GM18526 (cell line): ENCODE measurements at regions not wholly inside any gene's neighbourhood (a gene's known extent, or its start where the extent isn't known, plus 50 kb on each side); places are given as distances from the start of the nearest gene placed in this dataset.

Experiments
- POLR2A ChIP-seq: IDR thresholded peaks from 3 replicates; pipeline ENCODE4 v1.6.1; 2011; ENCODE audit not compliant: insufficient read length; ENCODE audit errors: extremely low read depth

DNA sequence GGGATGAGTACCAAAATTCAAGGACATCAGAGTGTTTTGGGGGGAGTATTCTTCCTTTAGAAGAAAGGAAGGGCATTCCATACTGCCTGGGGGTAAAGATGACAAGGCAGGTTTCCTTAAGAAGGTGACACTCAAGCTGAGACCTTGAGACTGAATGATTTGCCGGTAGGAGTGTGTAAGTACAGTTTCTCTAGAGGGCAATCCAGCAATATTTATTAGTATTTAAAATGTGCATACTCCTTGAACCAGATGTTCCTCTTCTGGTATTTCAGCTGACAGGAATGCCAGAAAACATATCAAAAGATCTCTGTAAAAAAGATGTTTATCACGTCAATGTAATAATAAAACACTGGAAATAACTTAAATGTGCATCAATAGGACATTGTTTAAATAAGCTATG lies 106.4 kb upstream of the TMCC3 start:
- TF ChIP-seq POLR2A = no peak

DNA sequence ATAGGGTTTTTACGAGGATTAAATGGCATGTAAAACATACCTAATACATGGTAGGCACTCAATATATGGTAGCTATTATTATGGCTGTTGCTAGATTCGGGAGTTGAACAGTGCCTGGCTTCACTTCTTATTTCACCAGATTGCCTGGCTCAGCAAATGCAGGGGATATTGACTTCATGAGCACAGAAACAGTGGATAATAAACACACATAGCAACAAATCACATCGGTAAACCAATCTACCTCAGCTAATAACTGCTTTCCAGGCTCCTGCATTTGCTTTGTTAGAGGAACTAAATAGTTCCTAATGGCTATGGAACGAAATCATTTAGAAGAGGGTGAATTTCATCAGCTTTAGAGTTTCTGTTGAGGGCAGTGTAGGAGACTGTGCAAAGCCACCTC lies 105.2 kb upstream of the TMCC3 start:
- no peak for TF ChIP-seq POLR2A

DNA sequence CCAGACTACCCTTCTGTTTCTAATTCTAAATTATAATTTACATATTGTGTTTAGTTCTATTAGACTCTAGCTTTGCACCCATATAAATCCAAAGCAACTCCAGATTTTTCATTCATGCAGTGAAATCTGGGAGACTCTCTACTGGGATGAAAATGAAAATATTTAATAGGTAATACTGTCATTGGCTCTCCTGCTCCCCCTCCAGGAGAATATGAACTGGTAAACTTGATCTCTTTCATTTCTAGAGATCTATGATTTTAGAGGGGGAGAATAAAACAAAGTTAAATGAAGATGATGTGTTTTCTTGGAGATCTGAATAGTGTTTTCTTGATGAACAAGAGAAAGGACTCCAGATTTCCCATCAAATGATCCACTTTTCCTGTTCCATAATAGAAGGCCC lies 104.3 kb upstream of the TMCC3 start:
- no peak for TF ChIP-seq POLR2A

DNA sequence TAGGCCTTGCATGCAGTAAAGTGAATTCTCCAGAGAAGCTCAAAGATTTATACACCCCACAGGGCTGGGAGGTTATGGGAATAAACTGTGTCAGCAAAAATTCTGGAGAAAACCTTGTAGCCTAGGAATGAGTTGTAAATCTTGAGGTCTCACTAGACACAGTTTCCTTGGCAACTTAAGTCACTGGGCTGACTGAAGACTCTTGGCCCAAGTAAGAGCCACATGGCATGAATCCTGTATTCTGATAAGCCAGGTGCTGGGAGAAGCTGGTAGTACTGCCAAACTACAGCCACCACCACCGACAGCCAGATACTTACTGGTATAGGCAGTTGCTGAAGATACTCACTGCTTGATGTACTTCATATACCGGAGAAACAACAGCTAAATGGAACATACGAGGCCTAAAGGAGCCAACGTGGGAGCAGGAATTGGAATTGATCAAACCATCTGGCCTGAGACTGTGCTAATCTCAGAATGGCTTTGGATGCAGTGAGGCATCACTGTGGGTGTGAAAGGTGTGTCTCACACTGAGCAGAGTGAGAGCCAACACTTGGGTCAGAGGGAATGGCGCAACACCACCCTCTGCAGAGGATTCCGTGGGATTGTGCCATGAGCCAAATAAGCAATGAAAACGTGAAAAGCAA lies 102.8 kb upstream of the TMCC3 start:
- TF ChIP-seq POLR2A = no peak

DNA sequence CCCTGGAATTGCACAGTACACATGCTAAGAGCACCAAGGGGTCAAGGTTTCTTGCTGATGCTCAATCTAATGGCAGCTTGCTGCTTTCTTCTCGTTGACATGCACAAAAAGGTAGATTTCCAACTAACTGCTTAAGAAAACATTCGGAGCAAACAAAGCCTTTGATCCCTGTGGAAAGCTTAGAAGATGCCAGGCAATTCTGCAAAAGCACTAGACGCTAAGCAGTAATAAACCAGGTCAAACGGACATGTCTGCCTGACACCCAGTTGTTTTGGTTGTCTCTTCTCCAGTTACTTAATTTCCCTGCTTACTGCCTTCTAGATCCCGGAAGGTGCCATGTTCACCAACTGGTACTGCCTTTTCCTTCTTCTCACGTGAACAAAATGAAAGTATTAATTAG lies 100.5 kb upstream of the TMCC3 start:
- TF ChIP-seq POLR2A = no peak

DNA sequence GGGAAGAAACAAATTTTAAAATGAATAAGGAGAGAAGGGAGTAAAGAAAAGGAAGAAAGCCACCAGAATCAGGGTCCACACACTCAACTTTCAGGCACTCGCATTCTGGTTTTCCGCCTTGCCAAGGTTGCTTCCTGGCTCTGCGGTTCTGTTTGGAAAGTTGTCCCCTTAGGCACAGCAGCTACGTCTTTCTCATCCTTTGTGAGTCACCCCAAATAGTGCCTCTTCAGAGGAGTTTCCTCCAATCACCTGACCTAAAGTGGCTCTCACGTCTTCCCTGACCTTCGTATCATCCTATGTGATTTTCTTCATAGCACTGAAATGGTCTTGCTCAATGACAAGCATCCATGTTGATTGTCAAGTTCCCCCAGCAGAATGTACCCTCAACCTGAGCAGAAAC lies 99.5 kb upstream of the TMCC3 start:
- TF ChIP-seq POLR2A = no peak

DNA sequence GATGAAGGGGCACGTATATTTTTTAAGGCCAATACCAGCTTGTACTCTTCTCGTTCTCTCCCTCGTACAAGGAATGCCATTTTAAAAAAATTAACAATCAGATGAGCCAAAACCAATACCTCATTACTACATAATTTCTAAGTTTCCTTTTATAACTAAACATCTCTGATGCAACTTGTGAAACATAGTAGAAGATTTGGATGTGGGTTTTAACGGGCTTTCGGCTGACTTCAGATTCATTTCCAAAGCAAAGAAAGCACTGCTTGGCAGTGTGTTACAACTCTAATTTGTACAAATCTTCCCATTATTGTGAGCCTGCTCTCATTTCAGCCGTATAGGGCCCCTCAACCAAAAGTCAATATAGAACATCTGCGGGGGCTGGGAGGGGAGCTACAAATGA lies 99.1 kb upstream of the TMCC3 start:
- no peak for TF ChIP-seq POLR2A

DNA sequence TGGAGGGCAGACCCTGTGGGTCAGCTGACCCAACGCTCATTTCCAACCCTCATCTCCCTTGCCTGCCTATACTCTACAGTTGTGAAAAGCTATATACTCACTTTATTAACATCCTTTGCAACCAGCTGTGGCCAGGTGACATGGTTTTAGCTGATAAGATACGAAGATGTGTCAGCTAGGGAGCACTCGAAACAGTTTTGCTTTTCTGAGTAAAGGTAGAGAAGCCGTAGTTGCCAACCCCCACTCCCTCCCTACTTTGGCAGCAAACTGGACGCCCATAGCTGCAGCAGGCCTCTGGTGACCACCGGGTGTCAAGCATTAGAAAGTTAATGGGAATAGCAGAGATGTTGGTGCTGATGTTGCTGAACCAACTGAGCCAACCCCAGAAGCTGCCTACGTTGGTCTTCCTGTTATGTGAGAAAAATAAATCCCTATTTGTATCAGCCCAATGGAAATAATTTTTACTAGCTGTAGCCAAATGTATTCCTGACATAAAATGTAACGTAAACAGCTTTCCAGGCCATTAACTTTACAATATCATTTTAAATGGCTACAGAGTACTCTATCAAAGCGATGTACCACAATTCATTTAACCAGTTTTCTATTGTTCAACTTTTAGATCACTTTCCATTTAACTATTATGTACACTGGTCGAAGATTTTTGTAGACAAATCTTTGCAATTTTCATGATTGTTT lies 98.5 kb upstream of the TMCC3 start:
- TF ChIP-seq POLR2A = no peak

DNA sequence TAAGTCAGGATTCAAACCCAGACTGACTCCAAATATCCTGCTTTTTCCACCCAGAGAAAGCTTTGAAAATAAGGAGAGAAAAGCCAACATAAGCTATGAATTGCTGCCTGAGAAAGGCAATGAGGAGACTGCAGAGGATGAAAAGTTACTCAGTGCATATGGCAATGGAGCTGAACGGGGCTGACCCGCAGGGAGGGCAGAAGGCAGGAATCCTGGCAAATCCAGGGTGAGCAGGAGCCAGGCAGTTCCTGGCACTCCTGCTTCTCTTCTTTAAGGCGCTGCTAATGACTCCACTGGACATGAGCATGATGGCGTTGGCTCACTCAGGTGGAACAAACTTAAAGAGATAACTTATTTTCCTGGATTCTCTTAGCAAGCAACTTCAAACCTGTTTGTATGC lies 95.2 kb upstream of the TMCC3 start:
- no peak for TF ChIP-seq POLR2A

DNA sequence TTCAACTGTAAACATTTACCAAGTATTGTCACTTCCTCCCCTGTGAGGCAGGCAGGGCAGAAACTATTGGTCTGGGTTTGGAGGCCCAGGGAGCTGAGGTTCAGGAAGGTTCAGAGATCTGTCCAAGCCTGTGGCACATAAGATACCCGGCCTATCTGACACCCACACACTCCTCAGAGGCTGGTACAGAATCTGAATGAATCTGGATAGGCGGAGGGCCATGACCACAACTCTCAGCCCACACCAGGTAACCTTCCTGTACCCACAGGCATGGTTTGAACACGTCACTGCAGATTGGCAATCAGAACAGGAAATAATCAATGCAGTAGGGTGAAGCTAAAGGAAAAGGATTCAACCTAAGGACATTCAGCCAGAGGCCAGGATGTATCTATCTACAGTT lies 92.8 kb upstream of the TMCC3 start:
- no peak for TF ChIP-seq POLR2A

DNA sequence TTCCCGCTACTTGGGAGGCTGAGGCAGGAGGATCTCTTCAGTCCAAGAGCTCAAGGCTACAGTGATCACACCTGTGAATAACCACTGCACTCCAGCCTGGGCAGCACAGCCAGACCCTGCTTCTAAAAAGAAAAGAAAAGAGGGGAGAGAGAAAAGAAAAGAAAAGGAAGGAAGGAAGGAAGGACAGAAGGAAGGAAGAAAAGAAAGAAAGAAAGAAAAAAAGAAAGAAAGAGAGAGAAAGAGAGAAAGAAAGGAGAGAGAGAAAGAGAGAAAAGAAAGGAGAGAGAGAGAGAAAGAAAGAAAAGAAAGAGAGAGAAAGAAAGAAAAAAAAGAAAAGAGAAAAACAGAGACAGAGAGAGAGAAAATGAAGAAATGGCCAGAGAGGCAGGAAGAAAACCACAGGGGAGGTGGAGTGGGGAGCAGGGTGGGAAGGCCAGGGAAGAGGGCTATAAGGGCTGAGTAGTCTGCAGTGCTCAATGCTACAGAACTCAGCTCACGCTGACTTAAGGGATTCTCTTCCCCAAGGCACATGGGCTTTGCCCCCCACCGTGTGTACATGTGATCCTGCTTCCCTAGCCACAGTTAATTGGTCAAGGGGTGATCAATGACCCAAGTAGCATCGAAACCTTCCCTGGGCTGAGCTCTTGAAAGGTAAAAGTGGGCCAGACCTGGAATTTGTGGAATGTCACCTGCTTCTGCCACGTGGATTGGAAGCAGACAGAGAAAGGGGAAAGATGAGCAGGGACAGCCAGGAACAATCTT lies 90.4 kb upstream of the TMCC3 start:
- no peak for TF ChIP-seq POLR2A

DNA sequence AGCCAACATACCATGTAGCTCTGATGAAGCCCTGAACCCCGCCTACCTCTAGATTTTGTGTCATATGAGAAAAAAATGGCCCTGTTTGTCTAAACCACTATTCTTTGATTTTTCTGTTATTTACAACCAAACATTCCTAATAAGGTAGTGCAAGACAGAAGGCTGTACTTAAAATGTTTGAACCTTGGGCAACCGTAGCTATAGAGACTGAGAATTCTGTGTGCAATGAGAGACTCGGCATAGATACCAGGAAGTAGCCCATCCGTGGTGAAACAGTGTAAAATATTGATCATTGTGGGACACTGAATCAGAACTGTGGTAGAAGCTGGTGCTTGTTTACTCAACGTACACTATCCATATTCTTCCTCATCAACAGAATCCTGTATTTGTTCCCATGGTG lies 86.5 kb upstream of the TMCC3 start:
- no peak for TF ChIP-seq POLR2A

DNA sequence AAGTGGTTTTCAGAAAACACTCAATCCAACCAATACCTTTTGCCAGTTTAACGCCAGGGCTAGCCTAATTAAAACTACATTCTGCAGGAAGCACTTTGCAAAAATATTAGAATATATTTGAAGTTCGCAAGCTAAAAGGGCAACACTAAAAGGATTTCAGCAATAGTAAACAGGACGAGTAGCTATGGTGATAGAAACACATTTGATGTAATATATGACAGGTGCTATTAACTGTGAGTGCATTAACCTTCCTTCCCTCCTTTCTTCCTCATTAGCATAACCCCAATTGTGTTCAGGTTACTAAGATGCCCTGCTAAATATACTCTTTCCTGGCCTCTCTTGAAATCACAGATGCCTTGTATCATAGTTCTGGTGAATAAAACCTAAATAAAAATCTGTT lies 85.6 kb upstream of the TMCC3 start:
- TF ChIP-seq POLR2A = no peak

DNA sequence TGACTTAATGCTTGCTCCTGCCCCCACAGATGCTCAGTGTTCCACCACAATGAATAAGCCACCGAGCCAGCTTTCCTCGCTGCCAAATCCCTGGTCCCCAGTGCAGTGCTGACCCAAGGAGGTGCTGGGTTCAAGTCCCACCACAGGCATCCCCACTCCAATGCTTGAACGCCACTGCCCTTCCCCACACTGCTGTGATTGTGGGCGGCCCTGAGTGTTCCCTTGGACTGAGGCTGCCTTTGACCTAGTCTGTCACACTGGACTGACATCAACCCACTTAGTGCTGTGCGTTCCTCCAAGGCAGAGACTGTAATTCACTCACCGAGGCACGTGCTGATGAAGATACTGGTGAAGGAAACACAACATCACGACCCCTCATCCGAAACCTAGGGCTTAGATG lies 83.4 kb upstream of the TMCC3 start:
- no peak for TF ChIP-seq POLR2A

DNA sequence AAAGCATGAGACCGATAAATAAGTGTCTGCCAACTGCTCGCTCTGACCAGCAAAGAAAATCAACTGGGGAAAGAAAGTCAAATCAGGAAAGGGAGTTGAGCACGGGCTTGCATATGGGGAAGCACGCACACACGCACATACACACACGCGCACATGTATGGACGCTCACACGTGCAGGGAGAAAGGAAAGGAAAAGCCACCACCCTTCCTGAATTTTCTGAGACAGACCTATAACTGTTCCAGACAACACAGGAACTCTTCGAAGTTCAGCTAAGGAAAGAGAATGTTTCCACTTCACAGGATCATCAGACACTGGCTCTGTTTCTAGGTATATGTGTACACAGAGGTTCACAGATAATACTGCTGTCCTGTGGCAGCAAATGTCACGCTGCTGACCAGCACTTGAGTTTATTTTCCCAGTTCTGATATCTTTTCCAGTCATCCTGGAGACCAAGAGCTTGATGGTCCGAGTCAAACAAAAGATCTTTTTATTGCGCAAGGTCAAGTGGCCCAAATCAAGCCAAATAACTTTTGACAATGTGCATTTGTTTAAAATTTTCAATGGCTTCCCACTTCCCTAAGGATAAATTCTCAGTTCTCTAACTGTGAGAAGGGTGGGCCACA lies 82.1 kb upstream of the TMCC3 start:
- TF ChIP-seq POLR2A = no peak
